ENCODE measurements at regions not wholly inside any gene's neighbourhood (a gene's known extent, or its start where the extent isn't known, plus 50 kb on each side); places are given as distances from the start of the nearest gene placed in this dataset.
A peak's percentile ranks its signal among the peaks of the same experiment; 100 is the strongest.

DNA sequence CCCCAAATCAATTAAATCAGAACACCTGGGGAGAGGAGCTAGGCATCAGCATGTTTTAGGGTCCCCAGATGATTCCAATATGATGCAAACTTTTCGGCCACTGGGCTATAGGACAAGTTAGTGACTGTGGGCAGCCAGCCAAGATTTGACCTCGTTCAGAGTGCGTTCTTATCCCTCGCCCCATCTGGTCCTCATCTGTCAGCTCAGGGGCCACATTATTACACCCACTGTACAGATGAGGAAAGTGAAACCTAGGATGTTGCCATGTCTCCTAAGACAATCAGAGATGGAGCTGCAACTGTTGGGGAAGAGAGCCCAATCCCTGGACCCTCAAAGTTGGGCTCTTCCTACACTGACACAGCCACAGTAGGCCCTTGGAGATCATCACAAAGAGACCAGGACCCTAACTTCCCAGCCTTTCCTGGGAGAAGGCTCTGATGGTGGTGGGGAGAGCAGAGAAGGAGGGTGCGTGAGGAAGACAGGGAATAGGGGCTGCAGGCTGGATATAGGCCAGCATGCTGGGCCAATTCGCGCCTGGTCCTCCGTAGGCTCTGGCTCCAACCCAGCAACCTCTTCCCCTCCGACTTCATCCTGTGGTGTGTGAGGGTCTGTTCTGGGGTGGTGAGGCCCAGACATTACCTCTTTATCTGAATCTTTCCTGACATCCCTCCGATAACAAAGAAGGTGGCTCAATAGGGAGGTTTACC lies 109.4 kb upstream of the ZMIZ1 start:
- ATAC-seq = no peak
- no peak for FAIRE-seq
- Histone ChIP-seq H3K27me3 (no peaks in the 10 kb centered on the region), H3K4me3 (no peak overlapping the region), H3K9me3 (no peaks in the 10 kb centered on the region), H3K27ac (no peak overlapping the region), H3K36me3 (no peaks in the 10 kb centered on the region), H3K4me1 (no peaks in the 10 kb centered on the region)
- TF ChIP-seq, protein P1, sequence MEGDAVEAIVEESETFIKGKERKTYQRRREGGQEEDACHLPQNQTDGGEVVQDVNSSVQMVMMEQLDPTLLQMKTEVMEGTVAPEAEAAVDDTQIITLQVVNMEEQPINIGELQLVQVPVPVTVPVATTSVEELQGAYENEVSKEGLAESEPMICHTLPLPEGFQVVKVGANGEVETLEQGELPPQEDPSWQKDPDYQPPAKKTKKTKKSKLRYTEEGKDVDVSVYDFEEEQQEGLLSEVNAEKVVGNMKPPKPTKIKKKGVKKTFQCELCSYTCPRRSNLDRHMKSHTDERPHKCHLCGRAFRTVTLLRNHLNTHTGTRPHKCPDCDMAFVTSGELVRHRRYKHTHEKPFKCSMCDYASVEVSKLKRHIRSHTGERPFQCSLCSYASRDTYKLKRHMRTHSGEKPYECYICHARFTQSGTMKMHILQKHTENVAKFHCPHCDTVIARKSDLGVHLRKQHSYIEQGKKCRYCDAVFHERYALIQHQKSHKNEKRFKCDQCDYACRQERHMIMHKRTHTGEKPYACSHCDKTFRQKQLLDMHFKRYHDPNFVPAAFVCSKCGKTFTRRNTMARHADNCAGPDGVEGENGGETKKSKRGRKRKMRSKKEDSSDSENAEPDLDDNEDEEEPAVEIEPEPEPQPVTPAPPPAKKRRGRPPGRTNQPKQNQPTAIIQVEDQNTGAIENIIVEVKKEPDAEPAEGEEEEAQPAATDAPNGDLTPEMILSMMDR (IDR thresholded peaks at IDR 0.05) = no peak
- intact Hi-C loops (cut with DNase I) = no loop called here
- 78 to 79% methylated on average over 10 of the region's 10 CpGs for WGBS, 2 donors
- peak in 1 of 6 donors; percentile 34 for DNase-seq

DNA sequence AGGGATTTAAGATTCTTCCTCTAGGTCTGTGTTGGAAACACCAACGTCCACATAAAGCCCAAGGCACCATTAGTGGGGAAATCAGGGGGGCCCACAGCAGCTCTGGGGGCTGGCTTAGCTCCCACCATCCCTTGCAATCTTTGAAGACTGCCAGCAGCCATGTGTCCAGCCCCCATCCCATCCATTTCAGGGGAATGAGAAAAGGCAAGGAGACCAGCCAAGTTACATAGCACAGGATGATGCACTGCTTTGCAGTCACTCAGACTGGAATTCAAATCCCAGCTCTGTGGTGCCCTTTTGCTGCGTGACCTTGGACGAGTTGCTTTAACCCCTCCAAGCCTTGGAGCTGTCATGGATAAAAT lies 108.9 kb upstream of the ZMIZ1 start:
- Histone ChIP-seq H3K27ac (no peak overlapping the region), H3K36me3 (no peaks in the 10 kb centered on the region), H3K27me3 (no peaks in the 10 kb centered on the region), H3K9me3 (no peaks in the 10 kb centered on the region), H3K4me1 (peaks cover 0 to 1% (median under 1%) of the 10 kb centered on the region in 3 donors), H3K4me3 (no peak overlapping the region)
- intact Hi-C loops (cut with DNase I) = no loop called here
- no peak for FAIRE-seq
- WGBS, 2 donors = 60 to 66% methylated on average over 3 of the region's 3 CpGs
- TF ChIP-seq, protein P1 (IDR thresholded peaks at IDR 0.05) = no peak
- ATAC-seq = no peak
- peak in 1 of 6 donors; percentile 7 for DNase-seq

DNA sequence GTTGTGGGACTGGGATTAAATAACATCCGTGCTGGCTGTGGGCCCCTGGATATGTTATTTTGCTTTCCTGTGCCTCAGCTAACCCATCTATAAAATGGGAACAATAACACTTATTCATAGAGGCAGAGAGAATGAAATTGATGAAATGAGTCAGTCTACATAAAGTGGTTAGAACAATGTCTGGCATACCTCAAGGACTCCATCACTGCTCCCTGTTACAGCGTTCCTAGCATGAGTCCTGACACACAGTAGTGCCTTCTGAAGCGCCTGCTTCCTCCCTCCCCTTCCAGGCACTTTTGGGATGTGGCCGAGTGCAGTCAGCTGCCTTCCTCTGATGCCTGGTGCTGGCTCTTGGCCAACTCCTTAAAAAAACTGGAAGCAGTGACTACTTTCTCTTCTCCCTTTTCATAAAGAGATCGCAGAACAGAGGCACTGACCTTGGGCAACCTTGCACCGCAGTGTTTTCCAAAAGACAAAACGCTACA lies 108.4 kb upstream of the ZMIZ1 start:
- WGBS, 2 donors = 56 to 63% methylated on average over 7 of the region's 7 CpGs
- peak in 2 of 4 donors; percentile 16 to 36 for ATAC-seq
- TF ChIP-seq, protein P1 (IDR thresholded peaks at IDR 0.05) = no peak
- Histone ChIP-seq H3K4me3 (no peak overlapping the region), H3K9me3 (no peaks in the 10 kb centered on the region), H3K27me3 (no peaks in the 10 kb centered on the region), H3K27ac (no peak overlapping the region), H3K36me3 (no peaks in the 10 kb centered on the region), H3K4me1 (peaks cover 0 to 6% (median 5%) of the 10 kb centered on the region in 3 donors)
- intact Hi-C loops (cut with DNase I) = no loop called here
- no peak for FAIRE-seq
- peak in 4 of 6 donors; percentile 26 to 52 (median 38) for DNase-seq

DNA sequence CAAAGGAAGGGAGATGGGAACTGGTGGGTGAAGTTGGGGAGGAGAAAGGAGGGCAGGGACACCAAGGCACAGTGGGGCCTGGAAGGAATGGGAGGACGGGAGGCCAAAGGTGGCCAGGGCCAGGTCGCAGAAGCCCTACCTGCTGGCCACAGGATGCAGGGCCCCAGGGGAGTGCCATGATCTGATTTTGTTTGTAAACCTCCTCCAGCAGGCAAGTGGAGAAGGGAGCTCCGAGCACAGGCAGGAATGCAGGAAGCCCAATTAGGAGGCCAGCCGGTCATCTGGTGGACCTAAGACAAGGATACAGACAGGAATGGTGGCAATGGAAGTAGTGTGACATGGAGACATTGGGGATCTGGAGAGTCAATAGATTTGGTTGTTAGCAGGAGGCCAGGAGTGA lies 107.0 kb upstream of the ZMIZ1 start:
- TF ChIP-seq, protein P1 (IDR thresholded peaks at IDR 0.05) = no peak
- DNase-seq (peak in 1 of 6 donors; percentile 24), ATAC-seq (no peak), FAIRE-seq (no peak)
- Histone ChIP-seq H3K4me3 (no peak overlapping the region), H3K9me3 (no peaks in the 10 kb centered on the region), H3K27ac (no peak overlapping the region), H3K4me1 (peaks cover 0 to 11% (median 6%) of the 10 kb centered on the region in 3 donors), H3K27me3 (no peaks in the 10 kb centered on the region), H3K36me3 (no peaks in the 10 kb centered on the region)
- 81 to 90% methylated on average over 4 of the region's 4 CpGs for WGBS, 2 donors
- intact Hi-C loops (cut with DNase I) = no loop called here

All from pancreas (tissue), 10 donors.